Muscle of leg (tissue), 3 donors: ENCODE measurements at regions not wholly inside any gene's neighbourhood (a gene's known extent, or its start where the extent isn't known, plus 50 kb on each side); places are given as distances from the start of the nearest gene placed in this dataset.
"Not testable (repeated sequence)": the region's sequence is repeated elsewhere in the genome, so short reads cannot be mapped to it uniquely, and the experiment has no call there.

Experiments used
- DNase-seq: peaks from one replicate; pipeline ENCODE4 v3.0.0; 2013
- H3K27ac ChIP-seq: one replicate; pipeline ENCODE4 v1.5.1; 2013; ENCODE audit warnings: mild to moderate bottlenecking, low read length, control low read depth
- H3K27me3 ChIP-seq: one replicate; pipeline ENCODE4 v1.6.1; 2013; ENCODE audit warnings: low read length; ENCODE audit not compliant: control insufficient read depth, insufficient read depth
- H3K36me3 ChIP-seq: one replicate; pipeline ENCODE4 v1.6.1; 2013; ENCODE audit warnings: low read length; ENCODE audit not compliant: control insufficient read depth, insufficient read depth
- H3K4me1 ChIP-seq: one replicate; pipeline ENCODE4 v1.6.1; 2013; ENCODE audit warnings: low read length; ENCODE audit not compliant: control insufficient read depth, insufficient read depth
- H3K4me3 ChIP-seq: one replicate; pipeline ENCODE4 v1.5.1; 2013; ENCODE audit warnings: low read length, control low read depth
- H3K9me3 ChIP-seq: replicated peaks from 2 replicates; pipeline ENCODE4 v1.6.1; 2013; ENCODE audit warnings: low read depth, low read length; ENCODE audit not compliant: control insufficient read depth
- WGBS: methylation state at CpG from one replicate; pipeline ENCODE4 v1.1.5; 2013; ENCODE audit warnings: missing lambda C conversion rate; ENCODE audit not compliant: insufficient coverage; 5-methylcytosine and 5-hydroxymethylcytosine counted together

GRCh38 chr13:46484561-46484960 lies 68.4 kb upstream of the LRCH1 start:
- Histone ChIP-seq H3K4me1 (no peaks in the 10 kb centered on the region), H3K27me3 (no peaks in the 10 kb centered on the region), H3K4me3 (no peak overlapping the region), H3K9me3 (peaks cover 16% of the 10 kb centered on the region), H3K36me3 (no peaks in the 10 kb centered on the region), H3K27ac (no peak overlapping the region)
- WGBS, result 100% methylated on average over 1 of the region's 3 CpGs
- no peak for DNase-seq

- Histone ChIP-seq H3K27me3 (no peaks in the 10 kb centered on the region), H3K27ac (no peak overlapping the region), H3K9me3 (peaks cover 16% of the 10 kb centered on the region), H3K4me1 (no peaks in the 10 kb centered on the region), H3K4me3 (no peak overlapping the region), H3K36me3 (no peaks in the 10 kb centered on the region)
- DNase-seq, result peak; percentile 39
- WGBS, result 43% methylated on average over 3 of the region's 4 CpGs
Measured at GRCh38 chr13:46481166-46481565, 71.8 kb upstream of the LRCH1 start.

- Histone ChIP-seq H3K9me3 (peaks cover 12% of the 10 kb centered on the region), H3K27me3 (no peaks in the 10 kb centered on the region), H3K4me3 (no peak overlapping the region), H3K27ac (no peak overlapping the region), H3K36me3 (no peaks in the 10 kb centered on the region), H3K4me1 (no peaks in the 10 kb centered on the region)
- 60% methylated on average over 1 of the region's 5 CpGs for WGBS
- no peak for DNase-seq
Measured at GRCh38 chr13:46480131-46480530, 72.8 kb upstream of the LRCH1 start.

- Histone ChIP-seq H3K36me3 (no peaks in the 10 kb centered on the region), H3K4me3 (no peak overlapping the region), H3K27ac (no peak overlapping the region), H3K4me1 (no peaks in the 10 kb centered on the region), H3K9me3 (peaks cover 8% of the 10 kb centered on the region), H3K27me3 (no peaks in the 10 kb centered on the region)
- WGBS, result 100% methylated on average over 1 of the region's 1 CpG
- no peak for DNase-seq
Measured at GRCh38 chr13:46479691-46480090, 73.3 kb upstream of the LRCH1 start.

GRCh38 chr13:46479283-46479682 lies 73.7 kb upstream of the LRCH1 start:
- no peaks in the 10 kb centered on the region for H3K27me3 ChIP-seq
- DNase-seq, result no peak
- no peaks in the 10 kb centered on the region for H3K36me3 ChIP-seq
- peaks cover 7% of the 10 kb centered on the region for H3K9me3 ChIP-seq
- 91% methylated on average over 1 of the region's 1 CpG for WGBS
- H3K4me3 ChIP-seq, result no peak overlapping the region
- H3K27ac ChIP-seq, result no peak overlapping the region
- H3K4me1 ChIP-seq, result no peaks in the 10 kb centered on the region

- H3K4me1 ChIP-seq, result no peaks in the 10 kb centered on the region
- no peak overlapping the region for H3K4me3 ChIP-seq
- no peak overlapping the region for H3K27ac ChIP-seq
- DNase-seq, result no peak
- H3K9me3 ChIP-seq, result peaks cover 4% of the 10 kb centered on the region
- no CpG with 5 or more reads among the region's 1 CpG for WGBS
- H3K36me3 ChIP-seq, result no peaks in the 10 kb centered on the region
- H3K27me3 ChIP-seq, result no peaks in the 10 kb centered on the region
Measured at GRCh38 chr13:46478651-46479050, 74.3 kb upstream of the LRCH1 start.

- 20% methylated on average over 1 of the region's 2 CpGs for WGBS
- no peaks in the 10 kb centered on the region for H3K27me3 ChIP-seq
- no peak for DNase-seq
- H3K36me3 ChIP-seq, result no peaks in the 10 kb centered on the region
- no peaks in the 10 kb centered on the region for H3K9me3 ChIP-seq
- H3K4me1 ChIP-seq, result no peaks in the 10 kb centered on the region
- no peak overlapping the region for H3K27ac ChIP-seq
- no peak overlapping the region for H3K4me3 ChIP-seq
Measured at GRCh38 chr13:46476174-46476573, 76.8 kb upstream of the LRCH1 start.

- Histone ChIP-seq H3K27ac (no peak overlapping the region), H3K27me3 (no peaks in the 10 kb centered on the region), H3K36me3 (no peaks in the 10 kb centered on the region), H3K4me1 (no peaks in the 10 kb centered on the region), H3K9me3 (no peaks in the 10 kb centered on the region), H3K4me3 (no peak overlapping the region)
- 90% methylated on average over 2 of the region's 6 CpGs for WGBS
- peak; percentile 55 for DNase-seq
Measured at GRCh38 chr13:46475541-46475991, 77.4 kb upstream of the LRCH1 start.

GRCh38 chr13:46473806-46474205 lies 79.2 kb upstream of the LRCH1 start:
- WGBS, result 73% methylated on average over 2 of the region's 3 CpGs
- Histone ChIP-seq H3K4me1 (no peaks in the 10 kb centered on the region), H3K36me3 (no peaks in the 10 kb centered on the region), H3K4me3 (no peak overlapping the region), H3K9me3 (no peaks in the 10 kb centered on the region), H3K27ac (no peak overlapping the region), H3K27me3 (no peaks in the 10 kb centered on the region)
- DNase-seq, result no peak

- DNase-seq, result no peak
- H3K4me1 ChIP-seq, result no peaks in the 10 kb centered on the region
- no peak overlapping the region for H3K27ac ChIP-seq
- H3K27me3 ChIP-seq, result no peaks in the 10 kb centered on the region
- 72% methylated on average over 3 of the region's 5 CpGs for WGBS
- H3K9me3 ChIP-seq, result no peaks in the 10 kb centered on the region
- no peak overlapping the region for H3K4me3 ChIP-seq
- H3K36me3 ChIP-seq, result no peaks in the 10 kb centered on the region
Measured at GRCh38 chr13:46472384-46472783, 80.6 kb upstream of the LRCH1 start.

GRCh38 chr13:46469699-46470098 lies 82.6 kb upstream of the RUBCNL start:
- WGBS, result 97% methylated on average over 6 of the region's 12 CpGs
- not testable (repeated sequence) for H3K27ac ChIP-seq, H3K4me3 ChIP-seq, H3K4me1 ChIP-seq, DNase-seq, H3K36me3 ChIP-seq, H3K9me3 ChIP-seq, H3K27me3 ChIP-seq
